IMR-90 (cell line): ENCODE measurements at regions not wholly inside any gene's neighbourhood (a gene's known extent, or its start where the extent isn't known, plus 50 kb on each side); places are given as distances from the start of the nearest gene placed in this dataset.

Experiments
- ATAC-seq: fragments of 200-7000 bp; cut with Tn5 transposase; 2 replicates; pipeline ENCODE4 v1.9.1; 2020; ENCODE audit warnings: low read depth, mild to moderate bottlenecking, moderate library complexity
- BruUV-seq: library from RNA; stranded (reverse); fragments of 400-500 nt; replicated peaks from 2 replicates; lab custom pipeline; 2021; lab: Mats Ljungman, UMichigan
- CTCF ChIA-PET: fragments of 300-600 bp; formaldehyde crosslinking; extraction: SDS; loops from one replicate; lab custom pipeline; 2021; ENCODE audit warnings: antibody characterized with exemption; lab: Yijun Ruan, JAX
- POLR2A ChIA-PET: fragments of 300-600 bp; sonication (Branson Sonifier 250); formaldehyde crosslinking; loops from one replicate; lab custom pipeline; 2022; ENCODE audit warnings: antibody characterized with exemption; ENCODE audit not compliant: unreplicated experiment; lab: Charles Lee
- DNase-seq: peaks from one replicate; pipeline ENCODE4 v3.0.0; 2013
- H2AFZ ChIP-seq: replicated peaks from 2 replicates; pipeline ENCODE3; 2013; ENCODE audit warnings: low read length, mild to moderate bottlenecking; ENCODE audit not compliant: poor library complexity
- H2AK5ac ChIP-seq: 2 replicates; pipeline ENCODE4 v1.6.1; 2013; ENCODE audit warnings: low read depth, low read length, inconsistent platforms
- H2AK9ac ChIP-seq: replicated peaks from 2 replicates; pipeline ENCODE3; 2013; ENCODE audit warnings: mild to moderate bottlenecking, low read depth, low read length, moderate library complexity; ENCODE audit not compliant: poor library complexity
- H2BK120ac ChIP-seq: 2 replicates; pipeline ENCODE4 v1.6.1; 2013; ENCODE audit warnings: low read depth, low read length, inconsistent platforms
- H2BK15ac ChIP-seq: 3 replicates; pipeline ENCODE4 v1.6.1; 2013; ENCODE audit warnings: low read depth, low read length, inconsistent platforms
- H2BK20ac ChIP-seq: 2 replicates; pipeline ENCODE4 v1.6.1; 2013; ENCODE audit warnings: low read depth, mild to moderate bottlenecking, inconsistent platforms, low read length, moderate library complexity
- H2BK5ac ChIP-seq: 2 replicates; pipeline ENCODE4 v1.6.1; 2013; ENCODE audit warnings: mild to moderate bottlenecking, low read depth, low read length, inconsistent platforms; ENCODE audit not compliant: poor library complexity, severe bottlenecking
- H3K14ac ChIP-seq: replicated peaks from 2 replicates; pipeline ENCODE4 v1.6.1; 2013; ENCODE audit warnings: low read depth, low read length, inconsistent platforms
- H3K18ac ChIP-seq: 2 replicates; pipeline ENCODE4 v1.6.1; 2013; ENCODE audit warnings: low read depth, low read length, control low read depth
- H3K23ac ChIP-seq: 2 replicates; pipeline ENCODE4 v1.6.1; 2013; ENCODE audit warnings: low read depth, low read length, inconsistent platforms
- H3K27ac ChIP-seq: 2 replicates; pipeline ENCODE4 v1.5.1; 2013; ENCODE audit warnings: mild to moderate bottlenecking, control low read depth, low read length; ENCODE audit not compliant: insufficient read depth
- H3K27me3 ChIP-seq: 2 replicates; pipeline ENCODE4 v1.6.1; 2013; ENCODE audit warnings: low read length; ENCODE audit not compliant: control insufficient read depth, insufficient read depth
- H3K36me3 ChIP-seq: 2 replicates; pipeline ENCODE4 v1.6.1; 2013; ENCODE audit warnings: low read length, mixed read lengths; ENCODE audit not compliant: control insufficient read depth, insufficient read depth
- H3K4ac ChIP-seq: 2 replicates; pipeline ENCODE4 v1.6.1; 2013; ENCODE audit warnings: low read depth, low read length, inconsistent platforms
- H3K4me1 ChIP-seq: 2 replicates; pipeline ENCODE4 v1.6.1; 2013; ENCODE audit warnings: low read length, mixed read lengths; ENCODE audit not compliant: control insufficient read depth, insufficient read depth
- H3K4me2 ChIP-seq: 2 replicates; pipeline ENCODE4 v1.6.1; 2013; ENCODE audit warnings: low read depth, mild to moderate bottlenecking, control low read depth, low read length, moderate library complexity
- H3K4me3 ChIP-seq: 2 replicates; pipeline ENCODE4 v1.5.1; 2013; ENCODE audit warnings: low read depth, mild to moderate bottlenecking, control low read depth, low read length, moderate library complexity; ENCODE audit not compliant: insufficient read depth
- H3K56ac ChIP-seq: 2 replicates; pipeline ENCODE4 v1.6.1; 2013; ENCODE audit warnings: low read length, inconsistent platforms; ENCODE audit not compliant: insufficient read depth; ENCODE audit errors: extremely low read depth
- H3K79me1 ChIP-seq, 2 experiments: 2 replicates each; pipeline ENCODE4 v1.6.1; 2013; ENCODE audit warnings: low read length in 2 of 2, inconsistent platforms in 1 of 2, low read depth in 1 of 2
- H3K9ac ChIP-seq: 2 replicates; pipeline ENCODE4 v1.6.1; 2013; ENCODE audit warnings: low read depth, low read length, control low read depth
- H3K9me1 ChIP-seq: 2 replicates; pipeline ENCODE4 v1.6.1; 2013; ENCODE audit warnings: low read length, inconsistent platforms; ENCODE audit not compliant: insufficient read depth
- H3K9me3 ChIP-seq: 2 replicates; pipeline ENCODE4 v1.6.1; 2013; ENCODE audit warnings: low read length; ENCODE audit not compliant: control insufficient read depth, insufficient read depth
- H4K20me1 ChIP-seq: 2 replicates; pipeline ENCODE4 v1.6.1; 2013; ENCODE audit warnings: low read length, inconsistent platforms; ENCODE audit not compliant: insufficient read depth
- H4K5ac ChIP-seq: 2 replicates; pipeline ENCODE4 v1.6.1; 2013; ENCODE audit warnings: mild to moderate bottlenecking, low read depth, low read length, control low read depth
- H4K8ac ChIP-seq, 2 experiments: 2 replicates each; pipeline ENCODE4 v1.6.1; 2013; ENCODE audit warnings: low read depth in 2 of 2, low read length in 2 of 2, control low read depth in 1 of 2, inconsistent platforms in 1 of 2
- H4K91ac ChIP-seq: 2 replicates; pipeline ENCODE4 v1.6.1; 2013; ENCODE audit warnings: low read depth, low read length, inconsistent platforms; ENCODE audit not compliant: insufficient read depth
- CTCF ChIP-seq: conservative IDR thresholded peaks from 2 replicates; pipeline ENCODE4 v1.5.1; 2012; ENCODE audit warnings: mild to moderate bottlenecking, low read depth, low read length, improper control_type of control experiment
- MAFK ChIP-seq: IDR thresholded peaks from 2 replicates; pipeline ENCODE4 v1.6.1; 2012; ENCODE audit warnings: low read depth, low read length, improper control_type of control experiment
- NFE2L2 ChIP-seq: fragments of 150-350 bp; IDR thresholded peaks from 2 replicates; pipeline ENCODE4 v1.6.1; 2016; ENCODE audit warnings: low read depth, mild to moderate bottlenecking, low read length
- WGBS, 2 experiments: methylation state at CpG; one replicate each; pipeline versions ENCODE4 v1.1.5 to v1.1.7; 2013; ENCODE audit warnings: missing lambda C conversion rate in 2 of 2; ENCODE audit not compliant: insufficient read length in 1 of 2; ENCODE audit errors: extremely low coverage in 2 of 2; 5-methylcytosine and 5-hydroxymethylcytosine counted together
- dilution Hi-C: fragments of 300-500 bp; cut with HindIII; formaldehyde crosslinking; loops from one replicate; pipeline ENCODE4 v1.14.3; 2018; ENCODE audit warnings: low sequenced_read_pairs; ENCODE audit not compliant: unreplicated experiment
- in situ Hi-C: fragments of 300-500 bp; cut with MboI; formaldehyde crosslinking; loops from 3 replicates; pipeline ENCODE4 v1.14.3; 2019; ENCODE audit warnings: low sequenced_read_pairs, inconsistent platforms, mixed read lengths
- intact Hi-C: fragments of 100-400 bp; cut with micrococcal nuclease; formaldehyde crosslinking; loops from 2 replicates; pipeline ENCODE4 v1.10.0; 2022

- POLR2A ChIA-PET = no interaction called here
- in situ Hi-C loops = no loop called here
- intact Hi-C loops = loop anchor here (10.0 kb wide), 1 partner anchor 267 kb away; no protein-coding TSS in a partner anchor
These were observed 141.9 kb upstream of the MKI67 start for GRCh38 chr10:128268015-128268722.

More at GRCh38 chr10:128268015-128268722, 141.9 kb upstream of the MKI67 start:
- Histone ChIP-seq H3K27ac (no peak overlapping the region), H2BK20ac (no peak overlapping the region), H4K91ac (no peak overlapping the region), H4K8ac (no peak overlapping the region), H3K4me3 (no peak overlapping the region), H3K9me1 (no peaks in the 10 kb centered on the region), H3K4me2 (no peak overlapping the region), H2BK5ac (no peak overlapping the region), H2BK15ac (no peak overlapping the region), H3K9ac (no peak overlapping the region), H3K14ac (no peak overlapping the region), H4K20me1 (no peaks in the 10 kb centered on the region), H2AK9ac (no peak overlapping the region), H3K18ac (no peak overlapping the region), H4K5ac (no peak overlapping the region), H3K23ac (no peak overlapping the region), H3K4ac (no peak overlapping the region), H3K36me3 (no peaks in the 10 kb centered on the region), H3K79me1 (no peaks in the 10 kb centered on the region), H2AK5ac (no peak overlapping the region), H2AFZ (no peak overlapping the region), H3K9me3 (peaks cover 9% of the 10 kb centered on the region; the same call in 1 of the 2 replicates), H3K56ac (no peak overlapping the region), H3K4me1 (no peaks in the 10 kb centered on the region), H3K27me3 (no peaks in the 10 kb centered on the region), H2BK120ac (no peak overlapping the region)
- dilution Hi-C loops = no loop called here
- TF ChIP-seq MAFK (no peak), NFE2L2 (no peak), CTCF (peak; percentile 26; the same call in 1 of the 2 replicates)
- CTCF ChIA-PET = no interaction called here
- 0 out of 2 replicates have a peak, but pooled peaks have one; percentile 42 for ATAC-seq
- BruUV-seq = no TSS peak
- WGBS, 2 experiments = 50% methylated on average over 2 of the region's 25 CpGs; no CpG with 5 or more reads in 1 of the 2 experiments
- no peak for DNase-seq
